Smooth muscle cell (in vitro differentiated cells): ENCODE measurements at regions not wholly inside any gene's neighbourhood (a gene's known extent, or its start where the extent isn't known, plus 50 kb on each side); places are given as distances from the start of the nearest gene placed in this dataset. TPM values are rescaled to one million over a fixed set of nuclear protein-coding genes. Genes with fewer than 3 reads are reported as not detected.
"Not testable (repeated sequence)": the region's sequence is repeated elsewhere in the genome, so short reads cannot be mapped to it uniquely, and the experiment has no call there.

Experiments
- DNase-seq: peaks from one replicate; lab custom pipeline; 2025; ENCODE audit not compliant: unreplicated experiment; lab: John Stamatoyannopoulos, UW
- H2AFZ ChIP-seq: fragments of 200-600 bp; sonication (generic); 2 replicates; pipeline ENCODE4 v1.6.0; 2016; ENCODE audit warnings: antibody characterized with exemption, low read depth, mild to moderate bottlenecking
- H3F3A ChIP-seq: fragments of 200-600 bp; sonication (generic); 2 replicates; pipeline ENCODE4 v1.6.0; 2017; ENCODE audit warnings: antibody characterized with exemption, low read depth
- H3K27ac ChIP-seq: fragments of 200-600 bp; sonication (generic); 2 replicates; pipeline ENCODE4 v1.5.1; 2016; ENCODE audit warnings: low read depth, mild to moderate bottlenecking
- H3K27me3 ChIP-seq: fragments of 200-600 bp; sonication (generic); 2 replicates; pipeline ENCODE4 v1.6.1; 2016; ENCODE audit warnings: low read depth, mild to moderate bottlenecking
- H3K36me3 ChIP-seq: fragments of 200-600 bp; sonication (generic); 2 replicates; pipeline ENCODE4 v1.5.1; 2016; ENCODE audit warnings: low read depth
- H3K4me1 ChIP-seq: fragments of 200-600 bp; sonication (generic); 2 replicates; pipeline ENCODE4 v1.5.1; 2016; ENCODE audit warnings: low read depth
- H3K4me2 ChIP-seq: fragments of 200-600 bp; sonication (generic); 2 replicates; pipeline ENCODE4 v1.6.0; 2016; ENCODE audit warnings: mild to moderate bottlenecking
- H3K4me3 ChIP-seq: fragments of 200-600 bp; sonication (generic); 2 replicates; pipeline ENCODE4 v1.5.1; 2016; ENCODE audit warnings: mild to moderate bottlenecking
- H3K79me2 ChIP-seq: fragments of 200-600 bp; sonication (generic); 2 replicates; pipeline ENCODE4 v1.6.0; 2016; ENCODE audit warnings: low read depth, mild to moderate bottlenecking
- H3K9ac ChIP-seq: fragments of 200-600 bp; sonication (generic); 2 replicates; pipeline ENCODE4 v1.6.0; 2016; ENCODE audit warnings: low read depth
- H3K9me3 ChIP-seq: fragments of 200-600 bp; sonication (generic); replicated peaks from 2 replicates; pipeline ENCODE4 v1.5.1; 2016; ENCODE audit warnings: low read depth
- H4K20me1 ChIP-seq: fragments of 200-600 bp; sonication (generic); 2 replicates; pipeline ENCODE4 v1.6.0; 2016; ENCODE audit warnings: low read depth
- WGBS: methylation state at CpG from one replicate; pipeline ENCODE4 v1.1.7; 2016; ENCODE audit warnings: low lambda C conversion rate; 5-methylcytosine and 5-hydroxymethylcytosine counted together
- microRNA counts: library from miRNA; unstranded; fragments of <30 nt; microRNA quantifications from one replicate; lab custom pipeline; 2016
- microRNA-seq: library from miRNA; unstranded; fragments of <30 nt; microRNA quantifications from one replicate; pipeline ENCODE4, GENCODE V29; 2016; ENCODE audit warnings: borderline number of aligned reads
- small RNA-seq: library from RNA; depleted of rRNA; stranded (forward); fragments of <200 nt; gene quantifications from one replicate; pipeline ENCODE3, GENCODE V24; 2014

DNA sequence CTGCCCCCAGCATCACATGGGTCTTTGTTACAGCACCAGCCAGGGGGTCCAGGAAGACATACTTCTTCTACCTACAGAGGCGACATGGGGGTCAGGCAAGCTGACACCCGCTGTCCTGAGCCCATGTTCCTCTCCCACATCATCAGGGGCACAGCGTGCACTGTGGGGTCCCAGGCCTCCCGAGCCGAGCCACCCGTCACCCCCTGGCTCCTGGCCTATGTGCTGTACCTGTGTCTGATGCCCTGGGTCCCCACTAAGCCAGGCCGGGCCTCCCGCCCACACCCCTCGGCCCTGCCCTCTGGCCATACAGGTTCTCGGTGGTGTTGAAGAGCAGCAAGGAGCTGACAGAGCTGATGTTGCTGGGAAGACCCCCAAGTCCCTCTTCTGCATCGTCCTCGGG, 434.2 kb downstream of the OR4F29 start:
- not testable (repeated sequence) for DNase-seq, H3K36me3 ChIP-seq, H2AFZ ChIP-seq, H3F3A ChIP-seq, H3K4me3 ChIP-seq, H3K4me1 ChIP-seq, H3K79me2 ChIP-seq, H3K4me2 ChIP-seq, H4K20me1 ChIP-seq, H3K9ac ChIP-seq, H3K27ac ChIP-seq, H3K9me3 ChIP-seq, H3K27me3 ChIP-seq
- 97% methylated on average over 10 of the region's 12 CpGs for WGBS

DNA sequence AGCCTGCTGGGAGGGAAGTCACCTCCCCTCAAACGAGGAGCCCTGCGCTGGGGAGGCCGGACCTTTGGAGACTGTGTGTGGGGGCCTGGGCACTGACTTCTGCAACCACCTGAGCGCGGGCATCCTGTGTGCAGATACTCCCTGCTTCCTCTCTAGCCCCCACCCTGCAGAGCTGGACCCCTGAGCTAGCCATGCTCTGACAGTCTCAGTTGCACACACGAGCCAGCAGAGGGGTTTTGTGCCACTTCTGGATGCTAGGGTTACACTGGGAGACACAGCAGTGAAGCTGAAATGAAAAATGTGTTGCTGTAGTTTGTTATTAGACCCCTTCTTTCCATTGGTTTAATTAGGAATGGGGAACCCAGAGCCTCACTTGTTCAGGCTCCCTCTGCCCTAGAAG, 435.5 kb downstream of the OR4F29 start:
- not testable (repeated sequence) for H4K20me1 ChIP-seq, H3K4me3 ChIP-seq, H3K9ac ChIP-seq, H3K4me2 ChIP-seq, DNase-seq, H3K36me3 ChIP-seq, H3K27ac ChIP-seq, H3K27me3 ChIP-seq, H3K79me2 ChIP-seq, H3F3A ChIP-seq, H3K9me3 ChIP-seq, H2AFZ ChIP-seq, H3K4me1 ChIP-seq
- 100% methylated on average over 3 of the region's 6 CpGs for WGBS

GRCh38 chr1:9941-10717, 441.3 kb downstream of the OR4F29 start:
- not testable (repeated sequence) for H3K79me2 ChIP-seq, H3K27ac ChIP-seq, H2AFZ ChIP-seq, H3K4me2 ChIP-seq, H3K4me1 ChIP-seq, H3K9ac ChIP-seq, H3K4me3 ChIP-seq, H3K36me3 ChIP-seq, H3K27me3 ChIP-seq, DNase-seq, H3K9me3 ChIP-seq, H3F3A ChIP-seq, H4K20me1 ChIP-seq
- 93% methylated on average over 13 of the region's 37 CpGs for WGBS

MicroRNAs in the stretch of these regions (microRNA counts, 767-probe panel; counts per million panel counts)
- 183 counts per million for microRNA hsa-miR-1302 (lab: Ali Mortazavi, UCI)

Small RNAs in the stretch of these regions (microRNA-seq; reads per million reads assigned to microRNA genes)
- gene MIR6859-1 = not detected
- gene MIR6859-2 = not detected

Small RNAs in the stretch of these regions (small RNA-seq; reads per million reads assigned to genes)
- gene AL627309.7 (0.29 reads per million, percentile 5 among the genes with 10 or more reads in this experiment), gene MIR6859-1 (not detected), gene MIR6859-2 (not detected), gene RNU6-1100P (not detected)
